GM12872 (cell line): ENCODE measurements at regions not wholly inside any gene's neighbourhood (a gene's known extent, or its start where the extent isn't known, plus 50 kb on each side); places are given as distances from the start of the nearest gene placed in this dataset.

Experiments used
- CTCF ChIP-seq: IDR thresholded peaks from 3 replicates; pipeline ENCODE4 v1.5.1; 2011; ENCODE audit warnings: low read depth, mild to moderate bottlenecking, low read length, moderate library complexity; ENCODE audit not compliant: insufficient read depth

- TF ChIP-seq CTCF = no peak
Observed at GRCh38 chr13:77994166-77994565, 75.5 kb upstream of the EDNRB start.

GRCh38 chr13:77991003-77991402 is 72.4 kb upstream of the EDNRB start:
- TF ChIP-seq CTCF = no peak

- no peak for TF ChIP-seq CTCF
Observed at GRCh38 chr13:77989281-77989680, 70.7 kb upstream of the EDNRB start.

GRCh38 chr13:77988355-77988754 is 69.7 kb upstream of the EDNRB start:
- TF ChIP-seq CTCF = no peak

- TF ChIP-seq CTCF = no peak
Observed at GRCh38 chr13:77986713-77987112, 68.1 kb upstream of the EDNRB start.

- no peak for TF ChIP-seq CTCF
Observed at GRCh38 chr13:77985866-77986636, 67.4 kb upstream of the EDNRB start.

- TF ChIP-seq CTCF = no peak
Observed at GRCh38 chr13:77981281-77981881, 62.8 kb upstream of the EDNRB start.
